EH (cell line): ENCODE measurements at regions not wholly inside any gene's neighbourhood (a gene's known extent, or its start where the extent isn't known, plus 50 kb on each side); places are given as distances from the start of the nearest gene placed in this dataset.

Experiments
- DNase-seq: peaks from one replicate; pipeline ENCODE4 v3.0.0-alpha.2; 2015; ENCODE audit warnings: low read depth

DNA sequence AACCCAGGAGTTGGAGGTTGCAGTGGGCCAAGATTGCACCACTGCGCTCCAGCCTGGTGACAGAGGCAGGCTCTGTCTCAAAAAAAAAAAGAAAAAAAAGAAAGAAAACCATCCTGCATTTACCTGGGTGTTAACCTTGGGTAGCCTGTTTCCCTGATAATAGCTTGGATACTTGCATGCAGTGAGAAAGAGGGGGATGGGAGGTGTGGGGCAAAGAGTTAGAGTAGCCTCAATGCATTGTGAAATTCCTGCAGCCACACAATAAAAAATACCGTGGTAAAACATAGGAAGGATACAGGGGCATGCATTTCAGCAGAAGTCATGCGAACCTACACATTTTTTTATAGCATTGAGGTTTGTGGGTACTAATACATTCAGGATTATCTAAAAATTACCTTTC lies 76.6 kb upstream of the ZNF516 start:
- no peak for DNase-seq

DNA sequence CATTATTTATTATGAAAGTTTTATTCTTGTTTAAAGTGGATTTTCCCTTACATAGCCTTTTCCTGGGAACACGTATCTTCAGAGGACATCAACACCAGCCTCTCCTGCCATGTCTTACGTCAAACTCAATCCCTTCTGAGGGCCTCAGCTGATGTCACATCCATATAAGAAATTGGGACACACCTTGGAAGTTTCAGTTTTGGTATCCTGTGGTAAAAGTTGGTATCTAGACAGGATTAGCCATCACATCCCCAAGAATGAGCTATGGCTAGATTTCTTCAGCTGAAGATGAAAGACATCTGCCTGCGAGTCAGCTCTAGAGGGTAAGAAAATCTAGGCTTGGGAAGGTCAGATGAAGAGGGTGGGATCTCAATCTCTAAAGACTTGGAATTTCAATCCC lies 75.8 kb upstream of the ZNF516 start:
- DNase-seq, result no peak

DNA sequence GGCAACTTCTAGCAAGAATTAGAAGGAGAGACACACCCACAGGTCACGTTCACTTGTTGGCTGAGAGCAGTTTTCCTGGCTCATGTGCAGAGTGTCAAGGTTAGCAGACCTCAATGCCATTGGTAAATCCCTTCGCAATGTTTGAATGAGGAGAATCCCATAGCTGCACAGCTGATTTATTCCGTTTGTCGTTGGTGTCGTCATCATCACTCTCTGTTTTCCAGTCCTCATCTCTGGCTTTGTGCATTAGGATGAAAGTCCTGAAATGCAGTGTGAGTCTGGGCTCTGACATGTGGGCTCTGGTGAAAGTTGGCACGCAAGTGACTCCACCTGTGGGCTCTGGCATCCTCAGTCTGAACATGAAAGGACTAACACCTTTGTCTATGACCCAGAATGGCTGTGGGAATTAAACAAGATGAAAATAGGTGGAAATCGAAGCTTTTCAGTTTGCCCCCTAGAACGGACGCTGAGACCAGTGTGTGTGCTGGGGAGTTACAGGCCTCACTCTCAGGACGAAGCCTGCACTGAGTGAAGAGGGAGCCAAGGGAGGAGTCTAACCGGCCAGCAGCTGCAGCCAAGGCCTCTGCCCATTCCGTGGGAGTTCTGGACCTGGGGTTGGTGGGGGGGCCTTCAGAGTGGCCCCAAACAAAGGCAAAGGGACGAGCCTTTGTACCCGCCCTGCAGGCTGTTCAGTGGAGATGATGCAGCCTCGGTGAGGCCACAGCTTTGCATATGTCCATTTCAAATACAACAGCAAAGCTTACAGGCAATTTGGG lies 74.8 kb upstream of the ZNF516 start:
- no peak for DNase-seq

DNA sequence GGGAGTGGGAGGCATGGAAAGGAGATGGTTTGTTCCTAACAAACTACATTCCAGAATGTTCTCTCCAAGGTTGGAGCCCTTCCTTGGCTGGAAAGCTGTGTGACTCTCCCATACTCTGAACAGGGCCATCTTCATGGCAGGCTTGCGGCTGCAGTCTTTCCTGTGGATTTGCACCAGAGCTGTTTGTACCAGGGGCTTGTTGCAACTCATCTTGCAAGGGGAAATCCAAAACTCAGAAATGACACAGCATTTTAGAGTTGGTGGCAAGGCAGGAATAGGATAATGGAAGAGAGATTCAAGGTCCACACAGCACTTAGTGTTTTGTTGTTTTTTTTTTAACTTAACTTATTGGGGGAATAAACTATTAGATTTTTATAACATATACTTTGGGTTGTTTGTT lies 73.7 kb upstream of the ZNF516 start:
- no peak for DNase-seq

DNA sequence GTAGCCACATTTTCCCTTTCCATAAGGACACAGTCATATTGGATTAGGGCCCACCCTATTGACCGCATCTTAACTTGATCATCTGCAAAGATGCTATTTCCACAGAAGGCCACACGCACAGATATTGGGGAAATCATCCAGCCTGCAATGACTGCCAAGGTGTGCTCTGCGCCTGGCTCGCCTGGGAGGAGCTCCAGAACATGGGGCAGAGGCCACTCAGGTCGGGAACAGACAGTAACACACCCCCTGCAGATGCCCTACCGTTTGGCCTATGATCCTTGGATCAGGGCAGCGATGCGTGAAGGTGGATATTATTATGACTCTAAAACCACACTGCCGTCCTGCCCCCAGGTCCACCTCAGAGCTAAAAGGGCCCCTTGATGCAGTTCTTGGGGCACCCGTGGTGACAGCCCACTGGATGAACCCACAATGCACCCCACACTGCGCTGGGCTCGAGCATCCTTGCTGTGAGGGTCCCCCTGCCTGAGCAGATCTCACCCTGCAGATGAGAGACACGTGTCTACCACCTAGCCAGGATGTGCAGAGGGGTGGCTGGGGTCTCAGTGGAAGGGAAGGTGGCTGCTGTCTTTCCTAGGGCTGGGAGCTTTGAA lies 72.9 kb upstream of the ZNF516 start:
- no peak for DNase-seq

DNA sequence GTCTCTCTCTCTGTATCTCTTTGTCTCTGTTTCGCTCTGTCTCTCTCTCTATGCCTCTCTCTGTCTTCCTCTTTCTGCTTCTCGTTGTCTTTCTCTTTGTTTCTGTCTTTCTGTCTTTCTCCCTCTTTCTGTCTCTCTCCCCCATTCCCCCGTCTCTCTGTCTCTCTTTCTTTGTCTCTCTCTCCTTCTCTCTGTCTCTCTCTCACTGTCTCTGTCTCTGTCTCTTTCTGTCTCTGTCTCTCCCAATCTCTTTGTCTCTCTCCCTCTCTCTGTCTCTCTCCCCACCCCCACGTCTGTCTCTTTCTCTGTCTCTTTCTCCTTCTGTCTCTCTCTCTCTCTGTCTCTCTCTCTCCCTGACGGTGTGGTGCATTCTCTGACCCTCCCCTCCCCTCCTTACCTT lies 71.9 kb upstream of the ZNF516 start:
- DNase-seq, result no peak

DNA sequence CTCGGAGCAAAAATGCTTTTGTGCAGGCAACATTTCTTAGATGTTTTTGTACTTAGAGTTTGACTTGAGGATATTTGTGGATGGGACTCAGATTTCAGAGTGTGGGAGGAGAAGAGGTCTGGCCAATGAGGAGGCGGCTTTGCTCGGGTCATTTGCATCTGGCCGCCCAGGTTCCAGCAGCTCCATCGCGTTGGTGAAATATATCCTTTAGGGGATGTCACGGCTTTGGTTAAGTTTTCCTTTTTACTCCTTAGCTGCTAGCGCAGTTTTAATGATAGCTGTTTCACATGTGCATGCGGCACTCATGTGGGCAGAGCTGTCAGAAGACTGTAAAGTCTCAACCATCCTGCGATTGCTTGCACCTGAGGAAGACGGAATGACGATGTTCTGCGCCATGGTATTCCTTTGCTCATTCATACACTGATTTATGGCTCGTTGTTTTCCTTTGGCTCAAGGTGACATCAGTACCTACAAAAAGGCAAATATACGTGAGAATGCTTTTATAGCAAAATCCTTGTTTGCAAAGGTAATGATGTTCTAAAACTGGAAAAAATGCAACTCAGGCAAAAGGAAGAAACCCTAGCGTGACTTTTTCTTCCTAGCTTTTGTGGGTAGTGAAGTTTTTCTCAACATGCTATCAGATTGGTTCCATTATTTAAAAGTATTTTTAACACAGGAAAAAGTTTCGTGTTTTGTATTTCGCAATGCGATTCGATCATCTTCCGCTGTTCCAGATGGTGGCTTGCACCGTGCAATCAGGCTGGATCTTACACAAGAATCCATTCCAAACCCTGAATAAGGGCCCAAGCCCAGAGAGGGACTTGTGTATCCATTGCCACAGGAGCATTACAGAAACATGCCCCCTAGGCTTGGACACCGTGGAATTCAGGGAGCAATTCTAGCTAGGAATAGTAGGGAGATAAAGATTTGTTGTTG lies 70.5 kb upstream of the ZNF516 start:
- DNase-seq, result peak; percentile 97

DNA sequence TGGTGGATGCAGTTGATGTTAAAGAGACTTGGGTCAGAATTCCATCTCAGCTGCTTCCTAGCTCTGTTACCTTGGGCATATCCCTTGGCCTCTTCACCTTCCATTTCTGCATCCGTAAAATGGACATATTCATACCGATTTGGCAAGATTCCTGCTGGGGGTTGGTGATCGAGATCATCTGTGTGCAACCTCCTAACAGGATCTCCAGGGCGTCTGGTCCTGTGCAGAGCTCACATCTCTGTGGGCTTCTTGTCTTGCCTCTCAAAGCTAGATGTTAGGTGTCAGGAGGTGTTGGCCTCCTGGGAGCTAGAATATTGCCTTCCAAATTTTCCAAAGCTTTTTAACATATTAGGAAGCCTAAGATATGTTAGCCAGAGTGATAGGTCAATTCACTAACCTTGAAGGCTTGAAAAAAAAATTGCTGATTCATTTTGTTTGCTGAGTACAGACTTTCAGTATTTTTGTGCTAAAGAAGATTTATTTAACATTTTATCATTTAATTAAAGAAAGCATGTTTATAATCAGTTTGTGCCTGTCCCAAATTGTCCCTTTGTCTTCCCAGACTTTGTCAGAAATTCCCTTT lies 69.7 kb upstream of the ZNF516 start:
- DNase-seq, result no peak

DNA sequence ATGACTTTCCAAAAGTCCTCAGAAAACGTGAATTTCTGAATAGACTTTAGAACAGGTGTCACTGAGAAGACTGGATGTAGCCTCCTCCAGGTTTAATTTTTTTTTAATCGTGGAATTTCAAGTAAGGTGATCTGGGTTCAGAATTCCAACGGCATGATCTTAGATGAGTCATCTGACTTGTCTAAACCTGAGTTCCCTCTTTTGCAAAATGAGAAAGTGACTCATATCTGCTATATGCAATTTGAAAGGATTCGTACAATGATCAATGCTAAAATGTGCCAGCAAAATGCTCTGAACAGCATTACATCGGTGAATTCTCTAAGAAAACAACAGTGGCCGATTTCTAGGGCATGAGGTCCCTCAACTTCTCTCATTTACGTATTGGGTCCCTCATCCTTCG lies 69.1 kb upstream of the ZNF516 start:
- peak; percentile 60 for DNase-seq

DNA sequence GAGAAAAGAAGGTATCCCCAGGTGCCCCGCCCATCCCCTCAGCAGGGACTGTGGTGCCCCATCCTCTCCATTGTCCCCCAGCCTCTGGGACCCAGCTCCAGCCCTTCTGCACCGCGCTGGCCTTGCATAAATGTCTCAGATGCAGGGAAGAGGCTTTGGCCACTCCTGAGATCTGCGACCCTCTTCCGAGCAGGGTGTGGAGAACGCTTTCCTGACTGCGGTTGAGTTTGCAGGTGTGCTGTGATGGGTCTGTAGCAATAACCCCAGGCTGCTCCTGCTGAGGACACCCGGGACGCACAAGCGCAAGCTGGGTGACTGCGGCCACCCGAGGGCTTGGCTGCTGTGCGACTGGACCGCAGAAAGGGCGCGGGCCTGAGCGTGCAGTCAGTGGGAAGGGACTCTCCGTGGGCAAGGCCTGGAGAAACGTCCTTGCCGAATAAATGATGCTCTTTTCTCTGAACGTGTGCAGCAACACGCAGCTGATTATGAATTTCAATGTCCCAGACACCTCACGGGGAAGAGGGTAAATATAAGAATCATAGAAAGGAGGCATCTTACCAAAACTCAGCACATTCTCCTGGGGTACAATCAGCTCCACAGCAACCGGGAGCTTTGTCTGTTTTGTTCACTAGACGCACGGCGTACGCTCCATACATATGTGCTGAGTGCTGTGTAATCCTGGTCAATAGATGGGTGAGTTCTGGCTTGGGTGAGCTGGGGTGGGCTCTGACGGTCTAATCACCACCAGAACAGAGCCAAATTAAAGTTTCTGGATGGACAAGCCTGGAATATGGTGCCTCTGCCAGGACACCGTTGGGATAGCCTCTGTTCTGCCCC lies 67.5 kb upstream of the ZNF516 start:
- no peak for DNase-seq

DNA sequence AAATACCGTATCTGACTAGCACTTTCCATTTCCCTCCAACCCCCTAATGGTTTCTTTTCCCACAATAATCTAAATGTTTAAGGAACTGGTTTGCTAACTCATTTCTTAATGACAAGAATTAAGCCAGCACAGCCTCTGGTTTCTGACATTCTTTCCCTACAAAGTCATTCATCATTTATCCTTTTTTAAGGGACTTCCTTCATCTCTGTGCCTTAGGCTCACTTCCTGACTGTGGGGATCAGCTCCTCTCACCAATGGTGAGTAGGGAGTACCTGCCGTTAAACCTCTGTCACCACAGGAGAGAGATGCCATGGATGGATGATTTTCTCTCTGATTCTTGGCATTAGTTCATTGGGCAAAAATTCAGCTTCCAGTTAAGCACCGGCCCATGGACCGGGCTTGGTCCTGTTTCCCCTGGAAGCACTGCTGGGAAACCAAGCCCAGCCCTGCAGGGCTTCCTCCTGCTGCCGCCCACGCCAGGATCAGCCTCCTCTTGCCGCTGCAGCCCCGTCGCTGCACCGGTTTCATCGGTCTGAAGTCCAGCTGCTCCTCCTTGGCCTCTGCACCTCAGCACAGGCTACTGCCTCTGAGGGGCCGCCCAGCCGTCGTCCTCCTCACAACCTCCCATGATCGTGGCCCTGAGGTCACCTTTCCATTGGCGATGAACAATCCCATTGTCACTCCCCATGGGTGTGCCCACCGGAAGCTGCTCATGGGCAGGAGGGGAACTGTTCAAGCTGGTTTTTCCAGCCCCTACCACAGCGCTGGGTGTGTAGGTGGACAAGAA lies 64.0 kb upstream of the ZNF516 start:
- peak; percentile 60 for DNase-seq

DNA sequence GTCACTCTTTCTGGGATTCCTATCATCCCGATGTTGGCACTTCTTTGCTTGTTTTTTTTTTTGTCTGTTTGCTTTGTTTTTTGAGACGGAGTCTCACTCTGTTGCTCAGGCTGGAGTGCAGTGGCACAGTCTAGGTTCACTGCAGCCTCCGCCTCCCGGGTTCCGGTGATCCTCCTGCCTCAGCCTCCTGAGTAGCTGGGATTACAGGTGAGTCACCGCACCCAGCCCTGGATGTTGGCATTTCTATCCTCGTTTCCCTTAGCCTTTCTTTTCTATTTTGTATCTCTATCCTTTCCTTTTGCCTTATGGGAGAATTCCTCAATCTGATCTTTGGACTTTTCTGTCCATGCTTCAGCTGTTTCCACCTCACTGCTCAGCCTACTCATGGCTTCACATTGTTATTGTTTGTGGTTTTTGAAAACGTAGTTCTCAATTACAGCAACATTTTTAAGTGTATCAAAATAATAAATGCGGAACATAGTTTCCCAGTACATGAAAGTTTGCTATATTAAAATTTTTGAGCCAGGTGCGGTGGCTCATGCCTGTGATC lies 62.1 kb upstream of the ZNF516 start:
- DNase-seq, result no peak

DNA sequence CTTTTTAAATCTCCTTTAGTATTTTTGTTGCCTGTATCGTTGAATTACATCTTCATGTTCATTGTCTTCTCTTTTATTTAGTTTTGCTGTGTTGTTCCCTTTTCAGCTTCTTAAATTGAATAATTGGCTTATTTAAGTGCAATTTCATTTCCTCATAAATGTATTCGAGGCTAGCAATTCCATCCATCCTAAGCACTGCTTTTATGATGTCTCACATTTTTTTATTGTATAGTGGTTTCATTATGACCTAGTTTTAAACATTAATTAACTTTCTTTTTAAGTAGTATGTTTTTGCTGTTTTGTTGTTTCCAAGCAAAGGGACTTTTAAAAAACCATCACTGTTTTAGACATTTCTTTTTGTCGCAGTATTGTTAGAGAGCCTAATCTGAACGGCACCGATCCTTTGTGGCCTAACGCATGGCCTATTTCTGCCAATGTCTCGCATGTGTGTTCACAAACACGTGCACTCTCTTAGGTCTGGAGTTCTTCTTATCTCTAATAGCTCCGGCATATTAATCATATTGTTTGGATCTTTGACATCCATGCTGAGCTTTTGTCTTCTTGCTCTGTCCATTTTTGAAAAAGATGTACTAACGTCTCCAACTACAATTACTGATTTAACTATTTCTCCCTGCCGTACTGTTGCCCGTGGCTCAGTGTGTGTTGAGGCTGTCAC lies 59.6 kb upstream of the ZNF516 start:
- no peak for DNase-seq

DNA sequence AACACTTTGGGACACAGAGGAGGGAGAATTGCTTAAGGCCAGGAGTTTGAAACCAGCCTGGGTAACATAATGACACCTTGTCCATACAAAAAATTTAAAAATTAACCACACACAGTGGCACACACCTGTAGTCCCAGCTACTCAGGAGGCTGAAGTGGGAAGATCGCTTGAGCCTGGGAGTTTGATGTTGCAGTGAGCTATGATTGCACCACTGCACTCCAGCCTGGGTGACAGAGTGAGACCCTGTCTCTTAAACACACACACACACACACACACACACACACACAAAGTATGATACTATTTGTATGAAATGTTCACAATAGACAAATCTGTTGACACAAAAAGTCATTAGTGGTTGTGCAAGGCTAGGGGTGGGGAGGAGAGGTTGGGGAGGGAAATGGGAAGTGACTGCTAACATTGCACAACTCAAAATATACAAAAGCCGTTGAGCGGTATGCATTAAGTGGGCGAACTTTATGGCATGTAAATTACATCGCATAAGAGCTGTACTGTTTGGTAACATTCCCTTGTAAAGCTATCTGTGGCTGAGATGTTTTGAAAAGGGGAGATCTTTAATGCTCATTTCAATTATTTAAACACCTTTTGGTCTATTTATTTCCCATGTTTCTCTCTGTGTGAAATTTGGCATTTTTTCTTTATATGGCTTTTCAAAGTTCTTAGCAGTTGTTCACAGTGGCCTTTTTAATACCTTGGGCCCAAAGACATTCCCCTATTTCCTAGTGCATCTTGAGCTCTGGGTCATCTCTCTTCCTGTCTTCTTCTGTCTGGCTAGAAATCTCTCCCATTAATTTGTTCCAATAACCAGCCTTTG lies 58.9 kb upstream of the ZNF516 start:
- peak; percentile 29 for DNase-seq

DNA sequence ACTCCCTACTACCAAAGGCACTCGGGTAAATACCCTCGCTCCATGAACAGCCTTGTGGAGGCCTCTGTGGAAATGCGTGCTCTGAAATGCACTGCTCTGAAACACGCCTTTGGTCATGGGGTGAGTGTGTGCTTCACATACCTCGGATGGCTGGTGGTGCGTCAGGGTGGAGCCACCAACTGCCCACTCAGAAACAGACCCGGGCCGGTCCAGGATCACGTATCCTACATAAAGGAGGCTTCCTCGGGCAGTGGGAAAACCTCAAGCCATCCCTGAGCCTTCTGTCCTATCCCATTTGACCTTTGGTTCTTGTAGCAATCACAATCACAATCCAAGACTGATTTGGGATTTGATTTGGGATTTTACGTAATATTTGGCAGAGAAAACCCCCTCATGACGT lies 53.5 kb upstream of the ZNF516 start:
- DNase-seq, result no peak

DNA sequence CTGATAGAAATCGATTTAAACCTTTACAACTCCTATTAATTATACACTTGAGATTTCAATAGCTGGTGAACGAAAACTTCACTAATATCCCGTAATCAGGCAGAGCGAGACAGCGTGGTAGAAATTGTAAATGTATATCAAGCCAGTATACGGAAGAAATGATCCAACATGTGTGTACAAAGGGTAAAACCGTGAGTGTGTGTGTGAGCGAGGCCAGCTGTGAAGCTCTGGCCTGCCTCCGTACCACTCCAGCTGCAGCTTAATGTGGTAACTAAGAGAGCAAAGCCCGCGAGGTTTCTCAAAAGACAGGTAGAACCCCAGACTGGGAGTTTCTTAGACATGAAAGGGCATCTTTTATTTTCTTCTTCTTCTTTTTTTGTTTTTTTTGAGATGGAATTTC lies 52.3 kb upstream of the ZNF516 start:
- DNase-seq, result no peak

DNA sequence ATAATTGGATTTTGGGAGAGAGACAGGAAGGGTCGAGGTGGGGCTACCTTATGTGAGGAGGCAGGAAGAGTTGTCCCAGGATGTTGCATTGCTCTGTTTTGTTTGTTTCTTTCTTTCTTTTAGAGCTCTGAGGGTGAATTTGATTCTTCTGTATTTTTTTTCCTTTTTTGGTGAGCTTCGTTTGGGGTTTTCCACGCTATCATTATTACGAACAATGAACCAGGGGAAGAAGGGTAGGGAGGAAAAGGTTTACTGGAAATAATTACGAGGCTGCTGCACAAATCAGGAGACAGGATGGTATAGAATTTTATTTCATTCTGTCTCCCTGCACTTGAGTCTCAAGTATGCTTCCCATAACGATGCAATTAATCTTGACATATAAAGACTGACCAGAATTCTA lies 51.4 kb upstream of the ZNF516 start:
- no peak for DNase-seq

DNA sequence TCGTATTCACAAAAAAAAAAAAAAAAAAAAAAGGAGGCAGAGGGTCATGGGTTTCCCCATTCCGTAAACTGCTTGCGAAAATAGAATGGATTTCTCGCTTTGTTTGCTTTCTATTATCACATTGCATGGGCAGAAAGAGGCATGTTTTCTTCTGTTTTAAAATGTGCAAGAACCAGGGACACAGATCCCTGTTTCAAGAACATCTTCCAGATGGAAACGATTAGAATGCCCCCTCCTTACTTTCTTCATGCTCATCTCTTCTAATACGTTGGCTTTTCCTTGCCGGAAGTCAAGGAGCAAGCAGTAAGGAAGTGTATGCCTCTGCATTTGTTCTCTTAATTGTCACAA lies 51.0 kb upstream of the ZNF516 start:
- peak; percentile 10 for DNase-seq

DNA sequence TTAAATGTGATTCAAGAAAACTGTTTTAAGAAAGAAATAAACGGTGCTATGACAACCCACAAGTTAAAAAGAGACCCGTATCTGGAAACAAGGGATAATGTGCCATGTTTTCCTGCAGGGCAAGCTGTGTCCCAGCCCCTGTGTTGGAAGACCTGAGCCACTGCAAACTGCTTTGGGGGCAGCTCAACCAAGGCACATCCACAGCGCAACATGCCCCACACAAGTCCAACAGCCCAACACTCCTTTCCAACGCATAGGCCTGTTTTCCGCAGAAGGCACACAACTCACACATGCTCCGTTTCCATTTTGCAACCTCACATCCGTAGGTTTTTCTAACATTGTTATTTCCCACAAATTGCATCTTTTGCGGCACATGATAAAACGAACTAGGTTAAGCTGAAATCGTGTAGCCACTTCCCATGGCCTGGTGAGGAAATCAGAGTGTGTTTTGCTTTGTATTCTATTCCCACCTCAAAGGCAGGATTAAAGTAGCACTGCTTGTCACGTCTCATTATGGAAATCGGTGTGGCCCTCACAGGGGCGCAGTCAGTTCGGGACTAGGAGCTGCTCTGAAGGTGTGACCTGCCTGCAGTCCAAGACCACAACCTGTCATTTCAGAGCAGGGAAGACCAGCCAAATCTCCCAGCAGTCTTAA lies 50.5 kb upstream of the ZNF516 start:
- no peak for DNase-seq
